IMR-90 (cell line): ENCODE measurements at regions not wholly inside any gene's neighbourhood (a gene's known extent, or its start where the extent isn't known, plus 50 kb on each side); places are given as distances from the start of the nearest gene placed in this dataset.

Source experiments
- ATAC-seq: fragments of 200-7000 bp; cut with Tn5 transposase; 2 replicates; pipeline ENCODE4 v1.9.1; 2020; ENCODE audit warnings: low read depth, mild to moderate bottlenecking, moderate library complexity
- BruUV-seq: library from RNA; stranded (reverse); fragments of 400-500 nt; replicated peaks from 2 replicates; lab custom pipeline; 2021; lab: Mats Ljungman, UMichigan
- CTCF ChIA-PET: fragments of 300-600 bp; formaldehyde crosslinking; extraction: SDS; loops from one replicate; lab custom pipeline; 2021; ENCODE audit warnings: antibody characterized with exemption; lab: Yijun Ruan, JAX
- POLR2A ChIA-PET: fragments of 300-600 bp; sonication (Branson Sonifier 250); formaldehyde crosslinking; loops from one replicate; lab custom pipeline; 2022; ENCODE audit warnings: antibody characterized with exemption; ENCODE audit not compliant: unreplicated experiment; lab: Charles Lee
- DNase-seq: peaks from one replicate; pipeline ENCODE4 v3.0.0; 2013
- H2AFZ ChIP-seq: replicated peaks from 2 replicates; pipeline ENCODE3; 2013; ENCODE audit warnings: low read length, mild to moderate bottlenecking; ENCODE audit not compliant: poor library complexity
- H2AK5ac ChIP-seq: 2 replicates; pipeline ENCODE4 v1.6.1; 2013; ENCODE audit warnings: low read depth, low read length, inconsistent platforms
- H2AK9ac ChIP-seq: replicated peaks from 2 replicates; pipeline ENCODE3; 2013; ENCODE audit warnings: mild to moderate bottlenecking, low read depth, low read length, moderate library complexity; ENCODE audit not compliant: poor library complexity
- H2BK120ac ChIP-seq: 2 replicates; pipeline ENCODE4 v1.6.1; 2013; ENCODE audit warnings: low read depth, low read length, inconsistent platforms
- H2BK15ac ChIP-seq: 3 replicates; pipeline ENCODE4 v1.6.1; 2013; ENCODE audit warnings: low read depth, low read length, inconsistent platforms
- H2BK20ac ChIP-seq: 2 replicates; pipeline ENCODE4 v1.6.1; 2013; ENCODE audit warnings: low read depth, mild to moderate bottlenecking, inconsistent platforms, low read length, moderate library complexity
- H2BK5ac ChIP-seq: 2 replicates; pipeline ENCODE4 v1.6.1; 2013; ENCODE audit warnings: mild to moderate bottlenecking, low read depth, low read length, inconsistent platforms; ENCODE audit not compliant: poor library complexity, severe bottlenecking
- H3K14ac ChIP-seq: replicated peaks from 2 replicates; pipeline ENCODE4 v1.6.1; 2013; ENCODE audit warnings: low read depth, low read length, inconsistent platforms
- H3K18ac ChIP-seq: 2 replicates; pipeline ENCODE4 v1.6.1; 2013; ENCODE audit warnings: low read depth, low read length, control low read depth
- H3K23ac ChIP-seq: 2 replicates; pipeline ENCODE4 v1.6.1; 2013; ENCODE audit warnings: low read depth, low read length, inconsistent platforms
- H3K27ac ChIP-seq: 2 replicates; pipeline ENCODE4 v1.5.1; 2013; ENCODE audit warnings: mild to moderate bottlenecking, control low read depth, low read length; ENCODE audit not compliant: insufficient read depth
- H3K27me3 ChIP-seq: 2 replicates; pipeline ENCODE4 v1.6.1; 2013; ENCODE audit warnings: low read length; ENCODE audit not compliant: control insufficient read depth, insufficient read depth
- H3K36me3 ChIP-seq: 2 replicates; pipeline ENCODE4 v1.6.1; 2013; ENCODE audit warnings: low read length, mixed read lengths; ENCODE audit not compliant: control insufficient read depth, insufficient read depth
- H3K4ac ChIP-seq: 2 replicates; pipeline ENCODE4 v1.6.1; 2013; ENCODE audit warnings: low read depth, low read length, inconsistent platforms
- H3K4me1 ChIP-seq: 2 replicates; pipeline ENCODE4 v1.6.1; 2013; ENCODE audit warnings: low read length, mixed read lengths; ENCODE audit not compliant: control insufficient read depth, insufficient read depth
- H3K4me2 ChIP-seq: 2 replicates; pipeline ENCODE4 v1.6.1; 2013; ENCODE audit warnings: low read depth, mild to moderate bottlenecking, control low read depth, low read length, moderate library complexity
- H3K4me3 ChIP-seq: 2 replicates; pipeline ENCODE4 v1.5.1; 2013; ENCODE audit warnings: low read depth, mild to moderate bottlenecking, control low read depth, low read length, moderate library complexity; ENCODE audit not compliant: insufficient read depth
- H3K56ac ChIP-seq: 2 replicates; pipeline ENCODE4 v1.6.1; 2013; ENCODE audit warnings: low read length, inconsistent platforms; ENCODE audit not compliant: insufficient read depth; ENCODE audit errors: extremely low read depth
- H3K79me1 ChIP-seq, 2 experiments: 2 replicates each; pipeline ENCODE4 v1.6.1; 2013; ENCODE audit warnings: low read length in 2 of 2, inconsistent platforms in 1 of 2, low read depth in 1 of 2
- H3K9ac ChIP-seq: 2 replicates; pipeline ENCODE4 v1.6.1; 2013; ENCODE audit warnings: low read depth, low read length, control low read depth
- H3K9me1 ChIP-seq: 2 replicates; pipeline ENCODE4 v1.6.1; 2013; ENCODE audit warnings: low read length, inconsistent platforms; ENCODE audit not compliant: insufficient read depth
- H3K9me3 ChIP-seq: 2 replicates; pipeline ENCODE4 v1.6.1; 2013; ENCODE audit warnings: low read length; ENCODE audit not compliant: control insufficient read depth, insufficient read depth
- H4K20me1 ChIP-seq: 2 replicates; pipeline ENCODE4 v1.6.1; 2013; ENCODE audit warnings: low read length, inconsistent platforms; ENCODE audit not compliant: insufficient read depth
- H4K5ac ChIP-seq: 2 replicates; pipeline ENCODE4 v1.6.1; 2013; ENCODE audit warnings: mild to moderate bottlenecking, low read depth, low read length, control low read depth
- H4K8ac ChIP-seq, 2 experiments: 2 replicates each; pipeline ENCODE4 v1.6.1; 2013; ENCODE audit warnings: low read depth in 2 of 2, low read length in 2 of 2, control low read depth in 1 of 2, inconsistent platforms in 1 of 2
- H4K91ac ChIP-seq: 2 replicates; pipeline ENCODE4 v1.6.1; 2013; ENCODE audit warnings: low read depth, low read length, inconsistent platforms; ENCODE audit not compliant: insufficient read depth
- BHLHE40 ChIP-seq: fragments of 150-350 bp; IDR thresholded peaks from 2 replicates; pipeline ENCODE4 v1.6.1; 2016; ENCODE audit warnings: mild to moderate bottlenecking, low read depth, low read length
- MAFK ChIP-seq: IDR thresholded peaks from 2 replicates; pipeline ENCODE4 v1.6.1; 2012; ENCODE audit warnings: low read depth, low read length, improper control_type of control experiment
- MAZ ChIP-seq: IDR thresholded peaks from 2 replicates; pipeline ENCODE4 v1.6.1; 2012; ENCODE audit warnings: low read depth, mild to moderate bottlenecking, low read length, improper control_type of control experiment, moderate library complexity, borderline replicate concordance
- MXI1 ChIP-seq: IDR thresholded peaks from 2 replicates; pipeline ENCODE4 v1.6.1; 2012; ENCODE audit warnings: low read depth, mild to moderate bottlenecking, low read length, moderate library complexity, borderline replicate concordance
- NFE2L2 ChIP-seq: fragments of 150-350 bp; IDR thresholded peaks from 2 replicates; pipeline ENCODE4 v1.6.1; 2016; ENCODE audit warnings: low read depth, mild to moderate bottlenecking, low read length
- POLR2A ChIP-seq: IDR thresholded peaks from 2 replicates; pipeline ENCODE4 v1.6.1; 2012; ENCODE audit warnings: mild to moderate bottlenecking, low read depth, low read length
- RAD21 ChIP-seq: IDR thresholded peaks from 2 replicates; pipeline ENCODE4 v1.6.1; 2012; ENCODE audit warnings: low read length, improper control_type of control experiment
- RCOR1 ChIP-seq: IDR thresholded peaks from 2 replicates; pipeline ENCODE4 v1.6.1; 2012; ENCODE audit warnings: mild to moderate bottlenecking, low read length, improper control_type of control experiment; ENCODE audit not compliant: insufficient replicate concordance
- SMC3 ChIP-seq: fragments of 150-350 bp; IDR thresholded peaks from 2 replicates; pipeline ENCODE4 v1.6.1; 2016; ENCODE audit warnings: low read depth, mild to moderate bottlenecking, antibody characterized with exemption, low read length, moderate library complexity
- WGBS, 2 experiments: methylation state at CpG; one replicate each; pipeline versions ENCODE4 v1.1.5 to v1.1.7; 2013; ENCODE audit warnings: missing lambda C conversion rate in 2 of 2; ENCODE audit not compliant: insufficient read length in 1 of 2; ENCODE audit errors: extremely low coverage in 2 of 2; 5-methylcytosine and 5-hydroxymethylcytosine counted together
- dilution Hi-C: fragments of 300-500 bp; cut with HindIII; formaldehyde crosslinking; loops from one replicate; pipeline ENCODE4 v1.14.3; 2018; ENCODE audit warnings: low sequenced_read_pairs; ENCODE audit not compliant: unreplicated experiment
- in situ Hi-C: fragments of 300-500 bp; cut with MboI; formaldehyde crosslinking; loops from 3 replicates; pipeline ENCODE4 v1.14.3; 2019; ENCODE audit warnings: low sequenced_read_pairs, inconsistent platforms, mixed read lengths
- intact Hi-C: fragments of 100-400 bp; cut with micrococcal nuclease; formaldehyde crosslinking; loops from 2 replicates; pipeline ENCODE4 v1.10.0; 2022
- TF ChIP-seq, protein P1 (sequence below): fragments of 150-350 bp; IDR thresholded peaks from 2 replicates; pipeline ENCODE4 v1.6.1; 2016; ENCODE audit warnings: low read depth, mild to moderate bottlenecking, low read length, moderate library complexity, borderline replicate concordance
- TF ChIP-seq, protein P2 (sequence below): fragments of 150-350 bp; IDR thresholded peaks from 2 replicates; pipeline ENCODE4 v1.6.1; 2017; ENCODE audit warnings: mild to moderate bottlenecking, antibody characterized with exemption, low read length, low read depth
- TF ChIP-seq, protein P3 (sequence below): conservative IDR thresholded peaks from 2 replicates; pipeline ENCODE4 v1.5.1; 2012; ENCODE audit warnings: mild to moderate bottlenecking, low read depth, low read length, improper control_type of control experiment

DNA sequence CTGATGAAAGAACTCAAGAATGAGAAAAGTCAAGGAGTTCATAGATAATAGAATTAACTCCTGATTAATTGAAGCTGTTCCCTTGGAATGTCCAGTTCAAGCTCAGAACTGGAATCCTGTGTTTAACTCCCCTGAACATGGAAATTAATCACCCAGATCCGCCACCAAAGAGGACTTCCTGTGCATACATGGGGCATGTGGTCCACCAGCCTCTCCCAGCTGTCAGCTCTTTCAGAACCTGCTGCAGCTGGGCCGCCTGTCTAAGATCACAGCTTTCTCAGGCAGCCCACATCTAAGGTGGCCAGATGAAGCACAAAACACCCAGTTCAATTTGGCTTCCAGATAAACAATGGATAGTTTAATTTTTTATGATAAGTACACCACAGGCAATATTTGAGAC lies 203.7 kb upstream of the COX10 start:
- CTCF ChIA-PET = interaction anchor here (0.5 kb wide), 1 partner anchor 1062 kb away, joined by 3 read pairs; no protein-coding TSS in a partner anchor

More for the DNA sequence above, 203.7 kb upstream of the COX10 start:
- H2BK5ac ChIP-seq = no peak overlapping the region
- H2AK5ac ChIP-seq = no peak overlapping the region
- WGBS, 2 experiments = 100% methylated on average over 1 of the region's 2 CpGs; no CpG with 5 or more reads in 1 of the 2 experiments
- no peak overlapping the region for H3K27ac ChIP-seq
- H3K9me3 ChIP-seq = no peaks in the 10 kb centered on the region
- intact Hi-C loops (no loop called here), in situ Hi-C loops (no loop called here), dilution Hi-C loops (no loop called here)
- DNase-seq (no peak), ATAC-seq (no peak)
- no peak overlapping the region for H3K14ac ChIP-seq
- no peak overlapping the region for H3K9ac ChIP-seq
- H2AFZ ChIP-seq = no peak overlapping the region
- no peak overlapping the region for H2BK120ac ChIP-seq
- H3K4ac ChIP-seq = no peak overlapping the region
- H4K91ac ChIP-seq = no peak overlapping the region
- no peak overlapping the region for H3K56ac ChIP-seq
- H3K4me1 ChIP-seq = peaks cover 2% of the 10 kb centered on the region
- POLR2A ChIA-PET = no interaction called here
- H3K23ac ChIP-seq = no peak overlapping the region
- H3K36me3 ChIP-seq = no peaks in the 10 kb centered on the region
- no peak overlapping the region for H4K8ac ChIP-seq
- H4K20me1 ChIP-seq = no peaks in the 10 kb centered on the region
- H2BK20ac ChIP-seq = no peak overlapping the region
- H3K4me2 ChIP-seq = no peak overlapping the region
- no peaks in the 10 kb centered on the region for H3K9me1 ChIP-seq
- BruUV-seq = no TSS peak
- H2AK9ac ChIP-seq = no peak overlapping the region
- H3K4me3 ChIP-seq = no peak overlapping the region
- TF ChIP-seq POLR2A = no peak
- no peak for TF ChIP-seq MAFK
- TF ChIP-seq RCOR1 = no peak
- TF ChIP-seq RAD21 = no peak
- no peak for TF ChIP-seq MAZ
- no peak for TF ChIP-seq BHLHE40
- TF ChIP-seq SMC3 = no peak
- TF ChIP-seq NFE2L2 = no peak
- TF ChIP-seq, protein P1, sequence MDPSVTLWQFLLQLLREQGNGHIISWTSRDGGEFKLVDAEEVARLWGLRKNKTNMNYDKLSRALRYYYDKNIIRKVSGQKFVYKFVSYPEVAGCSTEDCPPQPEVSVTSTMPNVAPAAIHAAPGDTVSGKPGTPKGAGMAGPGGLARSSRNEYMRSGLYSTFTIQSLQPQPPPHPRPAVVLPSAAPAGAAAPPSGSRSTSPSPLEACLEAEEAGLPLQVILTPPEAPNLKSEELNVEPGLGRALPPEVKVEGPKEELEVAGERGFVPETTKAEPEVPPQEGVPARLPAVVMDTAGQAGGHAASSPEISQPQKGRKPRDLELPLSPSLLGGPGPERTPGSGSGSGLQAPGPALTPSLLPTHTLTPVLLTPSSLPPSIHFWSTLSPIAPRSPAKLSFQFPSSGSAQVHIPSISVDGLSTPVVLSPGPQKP = no peak
- TF ChIP-seq, protein P2, sequence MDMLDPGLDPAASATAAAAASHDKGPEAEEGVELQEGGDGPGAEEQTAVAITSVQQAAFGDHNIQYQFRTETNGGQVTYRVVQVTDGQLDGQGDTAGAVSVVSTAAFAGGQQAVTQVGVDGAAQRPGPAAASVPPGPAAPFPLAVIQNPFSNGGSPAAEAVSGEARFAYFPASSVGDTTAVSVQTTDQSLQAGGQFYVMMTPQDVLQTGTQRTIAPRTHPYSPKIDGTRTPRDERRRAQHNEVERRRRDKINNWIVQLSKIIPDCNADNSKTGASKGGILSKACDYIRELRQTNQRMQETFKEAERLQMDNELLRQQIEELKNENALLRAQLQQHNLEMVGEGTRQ = no peak
- TF ChIP-seq, protein P3, sequence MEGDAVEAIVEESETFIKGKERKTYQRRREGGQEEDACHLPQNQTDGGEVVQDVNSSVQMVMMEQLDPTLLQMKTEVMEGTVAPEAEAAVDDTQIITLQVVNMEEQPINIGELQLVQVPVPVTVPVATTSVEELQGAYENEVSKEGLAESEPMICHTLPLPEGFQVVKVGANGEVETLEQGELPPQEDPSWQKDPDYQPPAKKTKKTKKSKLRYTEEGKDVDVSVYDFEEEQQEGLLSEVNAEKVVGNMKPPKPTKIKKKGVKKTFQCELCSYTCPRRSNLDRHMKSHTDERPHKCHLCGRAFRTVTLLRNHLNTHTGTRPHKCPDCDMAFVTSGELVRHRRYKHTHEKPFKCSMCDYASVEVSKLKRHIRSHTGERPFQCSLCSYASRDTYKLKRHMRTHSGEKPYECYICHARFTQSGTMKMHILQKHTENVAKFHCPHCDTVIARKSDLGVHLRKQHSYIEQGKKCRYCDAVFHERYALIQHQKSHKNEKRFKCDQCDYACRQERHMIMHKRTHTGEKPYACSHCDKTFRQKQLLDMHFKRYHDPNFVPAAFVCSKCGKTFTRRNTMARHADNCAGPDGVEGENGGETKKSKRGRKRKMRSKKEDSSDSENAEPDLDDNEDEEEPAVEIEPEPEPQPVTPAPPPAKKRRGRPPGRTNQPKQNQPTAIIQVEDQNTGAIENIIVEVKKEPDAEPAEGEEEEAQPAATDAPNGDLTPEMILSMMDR = no peak
- TF ChIP-seq MXI1 = no peak
- H2BK15ac ChIP-seq = no peak overlapping the region
- no peaks in the 10 kb centered on the region; the same call in 1 of the 2 replicates for H3K27me3 ChIP-seq
- no peak overlapping the region for H3K18ac ChIP-seq
- no peaks in the 10 kb centered on the region for H3K79me1 ChIP-seq
- H4K5ac ChIP-seq = no peak overlapping the region
